ENCODE measurements at regions not wholly inside any gene's neighbourhood (a gene's known extent, or its start where the extent isn't known, plus 50 kb on each side); places are given as distances from the start of the nearest gene placed in this dataset.
"Not testable (repeated sequence)": the region's sequence is repeated elsewhere in the genome, so short reads cannot be mapped to it uniquely, and the experiment has no call there.

- Histone ChIP-seq H3K27me3 (no peaks in the 10 kb centered on the region), H3K9me3 (peaks cover 0 to 3% (median 0%) of the 10 kb centered on the region in 12 donors), H3K4me3 (no peak overlapping the region), H3K27ac (no peak overlapping the region), H3K4me1 (no peaks in the 10 kb centered on the region), H3K36me3 (no peaks in the 10 kb centered on the region)
- intact Hi-C loops (cut with DNase I), result no loop called here
- DNase-seq, result no peak
- TF ChIP-seq POLR2A (IDR thresholded peaks at IDR 0.05) (no peak), CTCF (IDR thresholded peaks at IDR 0.05) (no peak)
- no peak for ATAC-seq
- WGBS, 4 donors, result 67 to 83% (median 75%) methylated on average over 1 of the region's 1 CpG
Measured at GRCh38 chr6:94902974-94903628, 674.2 kb upstream of the MANEA start.

GRCh38 chr6:94899191-94899590 is 678.1 kb upstream of the MANEA start:
- peaks cover 0 to 3% (median 0%) of the 10 kb centered on the region in 12 donors for H3K9me3 ChIP-seq
- no peak overlapping the region for H3K27ac ChIP-seq
- WGBS, 4 donors, result 58 to 69% (median 62%) methylated on average over 2 of the region's 2 CpGs
- H3K27me3 ChIP-seq, result no peaks in the 10 kb centered on the region
- intact Hi-C loops (cut with DNase I), result no loop called here
- no peak for ATAC-seq
- H3K4me1 ChIP-seq, result no peaks in the 10 kb centered on the region
- TF ChIP-seq CTCF (IDR thresholded peaks at IDR 0.05) (no peak), POLR2A (IDR thresholded peaks at IDR 0.05) (no peak)
- H3K4me3 ChIP-seq, result no peak overlapping the region
- no peak for DNase-seq
- no peaks in the 10 kb centered on the region for H3K36me3 ChIP-seq

- H3K4me3 ChIP-seq, result no peak overlapping the region
- TF ChIP-seq POLR2A (IDR thresholded peaks at IDR 0.05) (no peak), CTCF (IDR thresholded peaks at IDR 0.05) (no peak)
- intact Hi-C loops (cut with DNase I), result no loop called here
- H3K36me3 ChIP-seq, result no peaks in the 10 kb centered on the region
- H3K27ac ChIP-seq, result no peak overlapping the region
- 56 to 66% (median 58%) methylated on average over 3 of the region's 3 CpGs for WGBS, 4 donors
- H3K9me3 ChIP-seq, result no peaks in the 10 kb centered on the region
- DNase-seq, result no peak
- no peak for ATAC-seq
- no peaks in the 10 kb centered on the region for H3K4me1 ChIP-seq
- H3K27me3 ChIP-seq, result no peaks in the 10 kb centered on the region
Measured at GRCh38 chr6:94894300-94894699, 683.0 kb upstream of the MANEA start.

GRCh38 chr6:94893327-94893726 is 684.0 kb upstream of the MANEA start:
- ATAC-seq (no peak), DNase-seq (no peak)
- Histone ChIP-seq H3K9me3 (no peaks in the 10 kb centered on the region), H3K36me3 (no peaks in the 10 kb centered on the region), H3K27me3 (no peaks in the 10 kb centered on the region), H3K4me1 (no peaks in the 10 kb centered on the region), H3K4me3 (no peak overlapping the region), H3K27ac (no peak overlapping the region)
- TF ChIP-seq CTCF (IDR thresholded peaks at IDR 0.05) (no peak), POLR2A (IDR thresholded peaks at IDR 0.05) (no peak)
- WGBS, 4 donors, result 72 to 79% (median 76%) methylated on average over 2 of the region's 2 CpGs
- intact Hi-C loops (cut with DNase I), result no loop called here

GRCh38 chr6:94873819-94874218 is 703.5 kb upstream of the MANEA start:
- WGBS, 4 donors, result 71 to 78% (median 74%) methylated on average over 5 of the region's 5 CpGs
- H3K9me3 ChIP-seq; H3K4me1 ChIP-seq; H3K27ac ChIP-seq; DNase-seq; ATAC-seq; H3K36me3 ChIP-seq; H3K27me3 ChIP-seq; H3K4me3 ChIP-seq; intact Hi-C loops (cut with DNase I): not testable (repeated sequence)

Data from heart left ventricle (tissue), 16 donors.